HG02973 (cell line): ENCODE measurements at regions not wholly inside any gene's neighbourhood (a gene's known extent, or its start where the extent isn't known, plus 50 kb on each side); places are given as distances from the start of the nearest gene placed in this dataset.
"Not testable (repeated sequence)": the region's sequence is repeated elsewhere in the genome, so short reads cannot be mapped to it uniquely, and the experiment has no call there.

Source experiments
- ATAC-seq: cut with Tn5 transposase; IDR thresholded peaks from one replicate; pipeline ENCODE4 v1.9.1; 2021; ENCODE audit warnings: moderate library complexity; ENCODE audit not compliant: unreplicated experiment

GRCh38 chrX:858542-859078 lies 228.0 kb downstream of the SHOX start:
- ATAC-seq: no peak

GRCh38 chrX:857376-857775 lies 226.8 kb downstream of the SHOX start:
- no peak for ATAC-seq

- no peak for ATAC-seq
Measured at GRCh38 chrX:856566-857290, 226.1 kb downstream of the SHOX start.

- ATAC-seq: no peak
Measured at GRCh38 chrX:853304-853703, 222.7 kb downstream of the SHOX start.

GRCh38 chrX:850471-850916 lies 219.9 kb downstream of the SHOX start:
- ATAC-seq: no peak

GRCh38 chrX:848386-848785 lies 217.8 kb downstream of the SHOX start:
- ATAC-seq: no peak

- no peak for ATAC-seq
Measured at GRCh38 chrX:843306-843705, 212.7 kb downstream of the SHOX start.

GRCh38 chrX:840556-840955 lies 210.0 kb downstream of the SHOX start:
- ATAC-seq: no peak

GRCh38 chrX:838666-839065 lies 208.1 kb downstream of the SHOX start:
- not testable (repeated sequence) for ATAC-seq

GRCh38 chrX:835857-836256 lies 205.3 kb downstream of the SHOX start:
- not testable (repeated sequence) for ATAC-seq

- ATAC-seq: no peak
Measured at GRCh38 chrX:830532-830931, 199.9 kb downstream of the SHOX start.

- no peak for ATAC-seq
Measured at GRCh38 chrX:829145-829544, 198.6 kb downstream of the SHOX start.

GRCh38 chrX:828411-828959 lies 197.9 kb downstream of the SHOX start:
- no peak for ATAC-seq

GRCh38 chrX:826448-826847 lies 195.9 kb downstream of the SHOX start:
- ATAC-seq: no peak

GRCh38 chrX:825991-826390 lies 195.4 kb downstream of the SHOX start:
- no peak for ATAC-seq

GRCh38 chrX:823073-823472 lies 192.5 kb downstream of the SHOX start:
- ATAC-seq: not testable (repeated sequence)

- ATAC-seq: no peak
Measured at GRCh38 chrX:821327-822107, 190.9 kb downstream of the SHOX start.

GRCh38 chrX:819684-820083 lies 189.1 kb downstream of the SHOX start:
- ATAC-seq: no peak

- no peak for ATAC-seq
Measured at GRCh38 chrX:817759-818300, 187.2 kb downstream of the SHOX start.

- not testable (repeated sequence) for ATAC-seq
Measured at GRCh38 chrX:817147-817546, 186.6 kb downstream of the SHOX start.

- ATAC-seq: no peak
Measured at GRCh38 chrX:816411-816810, 185.8 kb downstream of the SHOX start.
